Fibroblast of pulmonary artery (primary cell): ENCODE measurements at regions not wholly inside any gene's neighbourhood (a gene's known extent, or its start where the extent isn't known, plus 50 kb on each side); places are given as distances from the start of the nearest gene placed in this dataset.

Experiments
- DNase-seq: peaks from one replicate; pipeline ENCODE4 v3.0.0-alpha.2; 2010; ENCODE audit warnings: low read depth
- H3K4me3 ChIP-seq: replicated peaks from 2 replicates; pipeline ENCODE4 v1.5.1; 2011; ENCODE audit warnings: low read depth, mild to moderate bottlenecking, control low read depth, low read length, moderate library complexity
- CTCF ChIP-seq: IDR thresholded peaks from 2 replicates; pipeline ENCODE4 v1.5.1; 2011; ENCODE audit warnings: mild to moderate bottlenecking, control low read depth, low read length, inconsistent platforms; ENCODE audit errors: missing control alignments

- H3K4me3 ChIP-seq = no peak overlapping the region
- DNase-seq = no peak
- TF ChIP-seq CTCF = no peak
Measured at GRCh38 chr7:11895337-11895736, 63.3 kb upstream of the THSD7A start.

GRCh38 chr7:11896663-11897062 is 64.7 kb upstream of the THSD7A start:
- DNase-seq = no peak
- H3K4me3 ChIP-seq = no peak overlapping the region
- no peak for TF ChIP-seq CTCF

GRCh38 chr7:11899247-11899646 is 67.2 kb upstream of the THSD7A start:
- DNase-seq = no peak
- no peak overlapping the region for H3K4me3 ChIP-seq
- TF ChIP-seq CTCF = no peak

- H3K4me3 ChIP-seq = no peak overlapping the region
- no peak for TF ChIP-seq CTCF
- no peak for DNase-seq
Measured at GRCh38 chr7:11910253-11910652, 78.3 kb upstream of the THSD7A start.

GRCh38 chr7:11911900-11912299 is 79.9 kb upstream of the THSD7A start:
- no peak for TF ChIP-seq CTCF
- no peak overlapping the region for H3K4me3 ChIP-seq
- no peak for DNase-seq

GRCh38 chr7:11914645-11915044 is 82.6 kb upstream of the THSD7A start:
- TF ChIP-seq CTCF = no peak
- DNase-seq = no peak
- H3K4me3 ChIP-seq = no peak overlapping the region

- H3K4me3 ChIP-seq = no peak overlapping the region
- TF ChIP-seq CTCF = no peak
- DNase-seq = no peak
Measured at GRCh38 chr7:11923376-11923930, 91.5 kb upstream of the THSD7A start.
